22Rv1 (cell line): ENCODE measurements at regions not wholly inside any gene's neighbourhood (a gene's known extent, or its start where the extent isn't known, plus 50 kb on each side); places are given as distances from the start of the nearest gene placed in this dataset.

ENCODE experiments used
- CTCF ChIP-seq: fragments of 450-650 bp; IDR thresholded peaks from 2 replicates; pipeline ENCODE4 v1.5.1; 2017; ENCODE audit warnings: mild to moderate bottlenecking
- ZFX ChIP-seq: fragments of 450-650 bp; IDR thresholded peaks from 2 replicates; pipeline ENCODE4 v1.6.1; 2017; ENCODE audit warnings: antibody characterized with exemption, borderline replicate concordance

- no peak for TF ChIP-seq CTCF
- no peak for TF ChIP-seq ZFX
Observed at GRCh38 chr1:173302366-173302765, 95.2 kb upstream of the TNFSF4 start.
